ENCODE measurements at regions not wholly inside any gene's neighbourhood (a gene's known extent, or its start where the extent isn't known, plus 50 kb on each side); places are given as distances from the start of the nearest gene placed in this dataset.

GRCh38 chr11:82577246-82577645 is 156.4 kb downstream of the FAM181B start:
- TF ChIP-seq CTCF (IDR thresholded peaks at IDR 0.05) (no peak), ZFX (IDR thresholded peaks at IDR 0.05; ENCODE audit: borderline replicate concordance) (no peak)
